ENCODE measurements at regions not wholly inside any gene's neighbourhood (a gene's known extent, or its start where the extent isn't known, plus 50 kb on each side); places are given as distances from the start of the nearest gene placed in this dataset.

GRCh38 chr14:43475757-43476156 lies 1031.3 kb downstream of the FSCB start:
- TF ChIP-seq CTCF (IDR thresholded peaks at IDR 0.05; ENCODE audit: low read depth, low read length) (no peak), MAX (IDR thresholded peaks at IDR 0.05; ENCODE audit: low read depth, low read length) (no peak), POLR2A (IDR thresholded peaks at IDR 0.05; ENCODE audit: extremely low read depth, insufficient read length) (no peak), MYC (IDR thresholded peaks at IDR 0.05; ENCODE audit: low read depth, low read length) (no peak)

All from NB4 (cell line).